Small intestine (tissue), 7 donors: ENCODE measurements at regions not wholly inside any gene's neighbourhood (a gene's known extent, or its start where the extent isn't known, plus 50 kb on each side); places are given as distances from the start of the nearest gene placed in this dataset.
A peak's percentile ranks its signal among the peaks of the same experiment; 100 is the strongest.

Experiments used
- DNase-seq, 2 donors: peaks; one replicate each; pipeline versions ENCODE4 v3.0.0 to v3.0.0-alpha.2; 2013
- FAIRE-seq: peaks from 2 replicates; lab custom pipeline; 2012; peaks lifted over from hg19 to GRCh38; lab: Jason Lieb, UNC
- H3K27ac ChIP-seq, 3 donors: one replicate each; pipeline ENCODE4 v1.5.1; 2013; ENCODE audit warnings: low read length in 2 of 3, mild to moderate bottlenecking in 2 of 3, control low read depth in 1 of 3, inconsistent platforms in 1 of 3, low read depth in 1 of 3, moderate library complexity in 1 of 3
- H3K27me3 ChIP-seq, 3 donors: one replicate each; pipeline ENCODE4 v1.6.1; 2013; ENCODE audit warnings: low read length in 3 of 3, inconsistent platforms in 1 of 3; ENCODE audit not compliant: control insufficient read depth in 3 of 3, insufficient read depth in 3 of 3
- H3K36me3 ChIP-seq, 3 donors: one replicate each; pipeline ENCODE4 v1.6.1; 2013; ENCODE audit warnings: low read length in 3 of 3, inconsistent platforms in 1 of 3, low read depth in 1 of 3, mild to moderate bottlenecking in 1 of 3, moderate library complexity in 1 of 3; ENCODE audit not compliant: control insufficient read depth in 3 of 3, insufficient read depth in 2 of 3
- H3K4me1 ChIP-seq, 3 donors: one replicate each; pipeline ENCODE4 v1.6.1; 2013; ENCODE audit warnings: low read length in 2 of 3, inconsistent platforms in 1 of 3, low read depth in 1 of 3, mild to moderate bottlenecking in 1 of 3, moderate library complexity in 1 of 3; ENCODE audit not compliant: control insufficient read depth in 3 of 3, insufficient read depth in 2 of 3
- H3K4me3 ChIP-seq, 3 donors: one replicate each; pipeline ENCODE4 v1.5.1; 2013; ENCODE audit warnings: low read length in 3 of 3, control low read depth in 1 of 3, inconsistent platforms in 1 of 3, low read depth in 1 of 3, mild to moderate bottlenecking in 1 of 3, moderate library complexity in 1 of 3
- H3K9me3 ChIP-seq, 2 donors: one replicate each; pipeline ENCODE4 v1.6.1; 2013; ENCODE audit warnings: low read depth in 1 of 2, low read length in 1 of 2; ENCODE audit not compliant: control insufficient read depth in 2 of 2, insufficient read depth in 1 of 2
- WGBS, 3 donors: extraction: QIAGEN DNeasy Blood & Tissue Kit; methylation state at CpG; one replicate each; pipeline ENCODE4 v1.1.7; 2013; 5-methylcytosine and 5-hydroxymethylcytosine counted together
- donor health status: healthy with polysubstance abuse.
- donor health status: control.
- donor health status: control.
- donor health status: Bipolar disorder and iron deficiency.
- donor health status: healthy.

GRCh38 chr7:91323626-91324158 lies 59.5 kb downstream of the FZD1 start:
- no peak for DNase-seq
- no peaks in the 10 kb centered on the region for H3K36me3 ChIP-seq
- no peak overlapping the region for H3K27ac ChIP-seq
- no peaks in the 10 kb centered on the region for H3K27me3 ChIP-seq
- H3K9me3 ChIP-seq, result no peaks in the 10 kb centered on the region
- H3K4me1 ChIP-seq, result no peaks in the 10 kb centered on the region
- 63 to 76% (median 69%) methylated on average over 2 of the region's 2 CpGs for WGBS, 3 donors
- FAIRE-seq, result no peak
- no peak overlapping the region for H3K4me3 ChIP-seq

- H3K4me3 ChIP-seq, result no peak overlapping the region
- DNase-seq (no peak), FAIRE-seq (no peak)
- H3K27me3 ChIP-seq, result no peaks in the 10 kb centered on the region
- no peaks in the 10 kb centered on the region for H3K9me3 ChIP-seq
- no peak overlapping the region for H3K27ac ChIP-seq
- H3K4me1 ChIP-seq, result no peaks in the 10 kb centered on the region
- no peaks in the 10 kb centered on the region for H3K36me3 ChIP-seq
- 63 to 67% (median 66%) methylated on average over 4 of the region's 4 CpGs for WGBS, 3 donors
Observed at GRCh38 chr7:91324663-91325062, 60.4 kb downstream of the FZD1 start.

GRCh38 chr7:91325726-91326125 lies 61.5 kb downstream of the FZD1 start:
- Histone ChIP-seq H3K36me3 (no peaks in the 10 kb centered on the region), H3K27me3 (no peaks in the 10 kb centered on the region), H3K4me3 (no peak overlapping the region), H3K4me1 (no peaks in the 10 kb centered on the region), H3K27ac (no peak overlapping the region), H3K9me3 (no peaks in the 10 kb centered on the region)
- WGBS, 3 donors, result 37 to 65% (median 45%) methylated on average over 3 of the region's 3 CpGs
- FAIRE-seq, result no peak
- no peak for DNase-seq

DNA sequence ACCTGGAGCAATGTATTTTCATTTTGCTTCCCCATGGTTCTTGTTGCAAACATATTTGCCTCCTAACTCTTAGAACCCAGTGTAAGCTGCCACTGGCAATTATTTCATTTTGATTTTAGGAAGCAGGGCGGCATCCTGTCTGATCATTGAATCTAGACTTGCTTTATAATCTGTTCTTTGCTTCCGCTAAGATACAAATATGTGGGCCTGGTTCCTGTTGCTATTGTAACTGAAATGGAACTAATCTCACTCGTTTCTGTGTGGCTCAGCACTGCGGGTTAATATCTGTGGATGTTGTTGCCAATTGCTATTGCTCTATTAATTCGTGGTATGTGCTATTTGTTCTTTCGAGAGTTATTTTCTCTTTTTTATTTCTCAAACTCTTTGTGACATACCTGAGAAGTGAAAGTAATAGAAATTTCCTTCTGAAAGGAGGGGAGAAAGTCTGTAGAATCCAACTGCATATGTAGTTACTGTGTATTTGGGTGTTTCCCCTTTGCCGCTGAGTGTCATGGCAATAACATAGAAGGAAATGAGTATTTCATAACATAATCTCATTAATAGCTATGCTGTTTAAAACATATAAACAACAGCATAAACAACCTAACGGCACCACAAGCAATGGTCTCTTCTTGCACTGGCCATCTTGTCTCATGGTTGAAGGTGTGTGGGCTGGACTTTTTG lies 62.4 kb downstream of the FZD1 start:
- no peak overlapping the region for H3K4me3 ChIP-seq
- 49 to 74% (median 71%) methylated on average over 8 of the region's 8 CpGs for WGBS, 3 donors
- H3K27me3 ChIP-seq, result no peaks in the 10 kb centered on the region
- no peak for DNase-seq
- no peaks in the 10 kb centered on the region for H3K4me1 ChIP-seq
- H3K27ac ChIP-seq, result no peak overlapping the region
- no peak for FAIRE-seq
- H3K36me3 ChIP-seq, result no peaks in the 10 kb centered on the region
- no peaks in the 10 kb centered on the region for H3K9me3 ChIP-seq

DNA sequence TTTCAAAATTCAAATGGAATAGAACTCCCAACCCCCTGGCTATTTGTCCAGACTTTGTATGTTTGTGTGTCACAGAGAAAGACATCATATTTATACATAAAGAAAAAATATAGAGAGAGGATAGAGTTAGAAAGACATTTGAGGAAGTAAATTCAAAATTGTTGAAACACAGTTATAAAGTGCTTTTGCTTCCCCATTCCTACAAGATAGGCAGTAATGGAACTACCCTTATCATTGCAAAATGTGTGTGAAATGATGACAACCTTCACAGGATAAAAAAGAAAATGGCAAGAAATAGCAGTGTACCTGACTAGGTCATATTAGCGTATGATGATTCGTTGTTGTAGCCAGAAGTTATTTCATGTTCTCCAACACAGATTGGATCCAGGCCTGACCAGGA lies 63.1 kb downstream of the FZD1 start:
- H3K36me3 ChIP-seq, result no peaks in the 10 kb centered on the region
- H3K27ac ChIP-seq, result no peak overlapping the region
- no peak overlapping the region for H3K4me3 ChIP-seq
- no peak for FAIRE-seq
- WGBS, 3 donors, result 86 to 100% (median 88%) methylated on average over 2 of the region's 2 CpGs
- no peaks in the 10 kb centered on the region for H3K4me1 ChIP-seq
- no peaks in the 10 kb centered on the region for H3K9me3 ChIP-seq
- no peaks in the 10 kb centered on the region for H3K27me3 ChIP-seq
- no peak for DNase-seq

GRCh38 chr7:91329571-91329970 lies 65.3 kb downstream of the FZD1 start:
- peak overlapping the region in 1 of 3 donors; percentile 20 for H3K27ac ChIP-seq
- FAIRE-seq (no peak), DNase-seq (no peak)
- H3K27me3 ChIP-seq, result no peaks in the 10 kb centered on the region
- H3K9me3 ChIP-seq, result no peaks in the 10 kb centered on the region
- H3K4me3 ChIP-seq, result no peak overlapping the region
- H3K4me1 ChIP-seq, result no peaks in the 10 kb centered on the region
- no peaks in the 10 kb centered on the region for H3K36me3 ChIP-seq

DNA sequence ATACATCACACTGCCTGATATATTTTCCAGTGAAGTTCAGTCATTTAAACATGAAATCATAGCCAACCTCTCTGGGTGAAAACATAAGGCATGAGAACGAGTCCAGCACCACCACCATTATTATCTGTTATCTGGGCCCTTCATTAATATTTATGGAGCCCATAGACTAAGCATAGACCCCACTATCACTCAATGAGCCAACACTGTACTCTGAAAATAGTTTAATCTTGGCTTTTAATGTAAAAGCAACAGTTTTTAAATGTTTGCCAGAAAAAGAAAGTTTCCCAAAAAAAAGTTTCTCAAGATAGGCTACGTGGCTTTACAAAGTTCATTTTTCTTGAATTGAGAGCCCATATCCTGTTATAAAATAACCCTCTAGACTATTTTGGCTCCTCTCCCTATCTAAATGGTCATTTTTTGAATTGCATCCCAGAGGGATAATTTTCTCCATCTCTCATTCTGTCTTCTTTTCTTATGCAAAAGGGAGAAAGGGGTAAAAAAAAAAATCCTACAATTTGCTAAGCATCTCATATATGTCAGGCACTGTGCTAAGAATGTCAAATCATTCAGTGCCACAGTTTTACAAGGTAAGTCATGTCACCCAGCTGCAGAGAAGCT lies 66.1 kb downstream of the FZD1 start:
- H3K4me1 ChIP-seq, result no peaks in the 10 kb centered on the region
- peak overlapping the region in 1 of 3 donors; percentile 20 for H3K27ac ChIP-seq
- no peaks in the 10 kb centered on the region for H3K9me3 ChIP-seq
- no peak for DNase-seq
- no peaks in the 10 kb centered on the region for H3K36me3 ChIP-seq
- no peaks in the 10 kb centered on the region for H3K27me3 ChIP-seq
- no peak for FAIRE-seq
- no peak overlapping the region for H3K4me3 ChIP-seq
- WGBS, 3 donors, result 46 to 57% (median 50%) methylated on average over 2 of the region's 2 CpGs

DNA sequence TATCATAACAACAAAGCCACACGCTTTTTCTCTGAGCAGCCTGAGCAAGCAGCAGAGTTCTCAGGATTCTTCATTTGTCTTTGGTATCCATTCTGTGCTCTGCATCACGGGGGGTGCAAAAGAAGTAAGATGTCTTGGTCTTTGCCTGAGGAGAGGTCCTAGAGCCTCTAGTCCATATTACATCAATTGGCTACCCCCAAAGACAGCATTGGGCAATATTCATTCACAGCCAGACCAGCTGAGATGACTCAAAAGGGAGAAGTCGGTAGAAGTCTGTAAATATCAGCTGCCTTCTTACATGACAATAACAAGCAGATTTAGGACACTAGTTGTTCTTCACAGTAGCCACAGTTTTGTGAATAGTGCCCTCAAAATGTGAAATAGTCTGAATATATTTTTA lies 66.6 kb downstream of the FZD1 start:
- Histone ChIP-seq H3K27ac (no peak overlapping the region), H3K9me3 (no peaks in the 10 kb centered on the region), H3K27me3 (no peaks in the 10 kb centered on the region), H3K36me3 (no peaks in the 10 kb centered on the region), H3K4me1 (no peaks in the 10 kb centered on the region), H3K4me3 (no peak overlapping the region)
- FAIRE-seq (no peak), DNase-seq (no peak)
- WGBS, 3 donors, result 54 to 69% (median 66%) methylated on average over 3 of the region's 3 CpGs
